ENCODE measurements at regions not wholly inside any gene's neighbourhood (a gene's known extent, or its start where the extent isn't known, plus 50 kb on each side); places are given as distances from the start of the nearest gene placed in this dataset.

DNA sequence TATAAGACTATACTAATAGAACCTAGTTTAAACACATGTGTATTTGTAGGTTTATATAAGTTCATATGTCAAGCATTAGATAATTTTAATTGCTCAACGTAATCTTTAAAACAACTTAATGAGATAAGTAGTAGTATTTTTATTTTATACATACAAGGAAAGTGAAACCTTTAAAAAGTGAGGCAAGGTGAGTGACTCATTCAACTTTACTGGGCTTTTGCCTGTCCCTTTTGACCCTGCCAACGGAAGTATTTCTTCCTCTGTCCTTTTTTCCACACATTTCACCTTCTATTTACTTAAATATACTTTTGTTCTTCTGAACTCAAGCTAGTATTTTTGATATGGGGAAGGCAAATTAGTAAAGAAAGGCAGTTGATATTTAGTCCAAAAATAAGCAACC, 78.5 kb downstream of the KBTBD8 start:
- TF ChIP-seq, protein P1, sequence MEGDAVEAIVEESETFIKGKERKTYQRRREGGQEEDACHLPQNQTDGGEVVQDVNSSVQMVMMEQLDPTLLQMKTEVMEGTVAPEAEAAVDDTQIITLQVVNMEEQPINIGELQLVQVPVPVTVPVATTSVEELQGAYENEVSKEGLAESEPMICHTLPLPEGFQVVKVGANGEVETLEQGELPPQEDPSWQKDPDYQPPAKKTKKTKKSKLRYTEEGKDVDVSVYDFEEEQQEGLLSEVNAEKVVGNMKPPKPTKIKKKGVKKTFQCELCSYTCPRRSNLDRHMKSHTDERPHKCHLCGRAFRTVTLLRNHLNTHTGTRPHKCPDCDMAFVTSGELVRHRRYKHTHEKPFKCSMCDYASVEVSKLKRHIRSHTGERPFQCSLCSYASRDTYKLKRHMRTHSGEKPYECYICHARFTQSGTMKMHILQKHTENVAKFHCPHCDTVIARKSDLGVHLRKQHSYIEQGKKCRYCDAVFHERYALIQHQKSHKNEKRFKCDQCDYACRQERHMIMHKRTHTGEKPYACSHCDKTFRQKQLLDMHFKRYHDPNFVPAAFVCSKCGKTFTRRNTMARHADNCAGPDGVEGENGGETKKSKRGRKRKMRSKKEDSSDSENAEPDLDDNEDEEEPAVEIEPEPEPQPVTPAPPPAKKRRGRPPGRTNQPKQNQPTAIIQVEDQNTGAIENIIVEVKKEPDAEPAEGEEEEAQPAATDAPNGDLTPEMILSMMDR (IDR thresholded peaks at IDR 0.05 in 8 of 11, conservative IDR thresholded peaks at IDR 0.05 in 3 of 11) = no peak
- no peak for TF ChIP-seq POLR2AphosphoS5 (IDR thresholded peaks at IDR 0.05)
